K562 (cell line): ENCODE measurements at regions not wholly inside any gene's neighbourhood (a gene's known extent, or its start where the extent isn't known, plus 50 kb on each side); places are given as distances from the start of the nearest gene placed in this dataset.

Experiments
- ATAC-seq: fragments of 200-7000 bp; cut with Tn5 transposase; 3 replicates; pipeline ENCODE4 v1.9.1; 2020; ENCODE audit warnings: moderate library complexity
- BruUV-seq: library from RNA; stranded (reverse); fragments of 400-500 nt; replicated peaks from 2 replicates; lab custom pipeline; 2021; lab: Mats Ljungman, UMichigan
- CTCF ChIA-PET: fragments of 300-600 bp; formaldehyde crosslinking; extraction: SDS; loops from one replicate; lab custom pipeline; 2021; ENCODE audit warnings: low intra/inter-chr PET ratio; lab: Yijun Ruan, JAX
- POLR2A ChIA-PET: fragments of 300-600, 350-650 bp; sonication (Branson Sonifier 250); formaldehyde crosslinking; extraction: SDS; loops from one replicate; lab custom pipeline; 2021; ENCODE audit warnings: antibody characterized with exemption, inconsistent platforms; lab: Yijun Ruan, JAX
- DNase-seq, 4 experiments: peaks; one replicate each; pipeline versions ENCODE4 v3.0.0 to v3.0.0-alpha.2; 2011 to 2018; ENCODE audit warnings: low spot score in 3 of 4, mixed read lengths in 3 of 4; ENCODE audit errors: extremely low read depth in 1 of 4
- FAIRE-seq: peaks from 2 replicates; lab custom pipeline; 2011; peaks lifted over from hg19 to GRCh38; lab: Jason Lieb, UNC
- H2AFZ ChIP-seq: 2 replicates; pipeline ENCODE4 v1.6.0; 2011; ENCODE audit warnings: low read depth, low read length, control low read depth, inconsistent platforms
- H3K27ac ChIP-seq: fragments of 200-600 bp; 3 replicates; pipeline ENCODE4 v1.8.0; 2011; ENCODE audit warnings: low read depth, mild to moderate bottlenecking, control low read depth, inconsistent platforms, low read length, moderate library complexity, mixed read lengths; ENCODE audit errors: extremely low read depth
- H3K27me3 ChIP-seq, 2 experiments: fragments of 300-600 bp in 1 of 2; 2 replicates in 1 of 2; 3 replicates in 1 of 2; pipeline versions ENCODE4 v1.6.0 to v1.8.0; 2011; ENCODE audit warnings: inconsistent platforms in 2 of 2, low read length in 2 of 2, mild to moderate bottlenecking in 1 of 2, mixed read lengths in 1 of 2, moderate library complexity in 1 of 2; ENCODE audit not compliant: control insufficient read depth in 2 of 2, insufficient read depth in 2 of 2
- H3K36me3 ChIP-seq: fragments of 300-600 bp; 3 replicates; pipeline ENCODE4 v1.8.0; 2011; ENCODE audit warnings: mild to moderate bottlenecking, low read length, inconsistent platforms; ENCODE audit not compliant: control insufficient read depth, insufficient read depth
- H3K4me1 ChIP-seq, 2 experiments: fragments of 200-600 bp in 1 of 2; replicated peaks in 1 of 2; 2 replicates in 1 of 2; 3 replicates in 1 of 2; pipeline versions ENCODE4 v1.5.1 to v1.8.0; 2011; ENCODE audit warnings: inconsistent platforms in 2 of 2, low read length in 2 of 2, mild to moderate bottlenecking in 1 of 2, mixed read lengths in 1 of 2, moderate library complexity in 1 of 2; ENCODE audit not compliant: control insufficient read depth in 2 of 2, insufficient read depth in 2 of 2
- H3K4me2 ChIP-seq: 2 replicates; pipeline ENCODE4 v1.6.1; 2011; ENCODE audit warnings: low read length, control low read depth, inconsistent platforms, mixed read lengths; ENCODE audit not compliant: insufficient read depth
- H3K4me3 ChIP-seq: fragments of 200-600 bp; sonication (generic), shearing (Covaris generic); 2 replicates; pipeline ENCODE4 v1.5.1; 2016; ENCODE audit warnings: control low read depth, inconsistent platforms
- H3K79me2 ChIP-seq: fragments of 200-600 bp; 3 replicates; pipeline ENCODE4 v1.8.0; 2011; ENCODE audit warnings: low read length, inconsistent platforms; ENCODE audit not compliant: control insufficient read depth, insufficient read depth
- H3K9ac ChIP-seq, 2 experiments: 2 replicates each; pipeline versions ENCODE4 v1.6.0 to v1.6.1; 2011; ENCODE audit warnings: low read depth in 2 of 2, low read length in 2 of 2, control low read depth in 1 of 2, inconsistent platforms in 1 of 2, mild to moderate bottlenecking in 1 of 2, mixed read lengths in 1 of 2; ENCODE audit not compliant: insufficient read depth in 1 of 2
- H3K9me1 ChIP-seq: one replicate; pipeline ENCODE4 v1.6.0; 2011; ENCODE audit warnings: inconsistent platforms, mild to moderate bottlenecking, low read length, moderate library complexity; ENCODE audit not compliant: control insufficient read depth, insufficient read depth
- H3K9me3 ChIP-seq: replicated peaks from 2 replicates; pipeline ENCODE4 v1.5.1; 2011; ENCODE audit warnings: low read depth, low read length, inconsistent platforms; ENCODE audit not compliant: control insufficient read depth, insufficient read depth
- H4K20me1 ChIP-seq: replicated peaks from 2 replicates; pipeline ENCODE4 v1.6.1; 2011; ENCODE audit warnings: low read length, inconsistent platforms, mixed read lengths; ENCODE audit not compliant: control insufficient read depth, insufficient read depth
- DPF2 ChIP-seq: fragments of 450-650 bp; IDR thresholded peaks from 2 replicates; pipeline ENCODE4 v1.6.1; 2016
- GTF3C2 ChIP-seq: IDR thresholded peaks from 3 replicates; pipeline ENCODE4 v1.6.1; 2011; ENCODE audit warnings: borderline replicate concordance, mild to moderate bottlenecking, moderate library complexity; ENCODE audit not compliant: insufficient read length; ENCODE audit errors: extremely low read depth
- KDM2B ChIP-seq: fragments of 250-450 bp; sonication (Bioruptor Pico); IDR thresholded peaks from 2 replicates; pipeline ENCODE4 v1.8.0; 2021; ENCODE audit warnings: mild to moderate bottlenecking, moderate library complexity
- KDM5B ChIP-seq: fragments of 200-600 bp; sonication (generic); IDR thresholded peaks from 2 replicates; pipeline ENCODE4 v1.6.1; 2012; ENCODE audit warnings: low read depth, mild to moderate bottlenecking, moderate library complexity, low read length, control low read depth, inconsistent platforms; ENCODE audit not compliant: insufficient replicate concordance
- RBM22 ChIP-seq: fragments of 200-400 bp; formaldehyde crosslinking; IDR thresholded peaks from 2 replicates; pipeline ENCODE4 v1.6.1; 2018; ENCODE audit warnings: low read length, low read depth; ENCODE audit not compliant: poor library complexity, severe bottlenecking
- WHSC1 ChIP-seq: IDR thresholded peaks from one replicate; pipeline ENCODE4 v1.6.1; 2012; ENCODE audit warnings: low read length, control low read depth, inconsistent platforms
- ZBTB7A ChIP-seq: IDR thresholded peaks from 2 replicates; pipeline ENCODE4 v1.6.1; 2011; ENCODE audit warnings: low read depth, mild to moderate bottlenecking, low read length, moderate library complexity, borderline replicate concordance; ENCODE audit not compliant: control insufficient read depth
- ZFP1 ChIP-seq: fragments of 450-650 bp; formaldehyde crosslinking; IDR thresholded peaks from 2 replicates; pipeline ENCODE4 v1.4.0; 2020; ENCODE audit warnings: mild to moderate bottlenecking, mixed read lengths
- ZNF217 ChIP-seq: sonication (generic); formaldehyde crosslinking; IDR thresholded peaks from 2 replicates; pipeline ENCODE4 v1.8.0; 2022; ENCODE audit warnings: mild to moderate bottlenecking, missing genetic modification reagents
- ZNF384 ChIP-seq: IDR thresholded peaks from 2 replicates; pipeline ENCODE4 v1.6.1; 2012; ENCODE audit warnings: low read depth, low read length, improper control_type of control experiment
- ZNF507 ChIP-seq: conservative IDR thresholded peaks from 2 replicates; pipeline ENCODE4 v1.6.1; 2017; ENCODE audit warnings: missing genetic modification characterization, missing compliant biosample characterization
- ZNF639 ChIP-seq, 2 experiments: fragments of 200-800 bp in 1 of 2; sonication (Bioruptor generic) in 1 of 2; sonication (generic) in 1 of 2; formaldehyde crosslinking in 1 of 2; IDR thresholded peaks in 1 of 2; conservative IDR thresholded peaks in 1 of 2; 2 replicates each; pipeline versions ENCODE4 v1.5.0 to v1.6.1; 2016 to 2020; ENCODE audit warnings: missing compliant biosample characterization in 1 of 2, missing genetic modification characterization in 1 of 2, missing genetic modification reagents in 1 of 2
- WGBS: fragments of 100-300 bp; shearing (Covaris generic); methylation state at CpG from one replicate; pipeline ENCODE4 v1.1.6; 2016; ENCODE audit warnings: low coverage, mixed read lengths; ENCODE audit not compliant: insufficient coverage; ENCODE audit errors: missing lambda C conversion rate; 5-methylcytosine and 5-hydroxymethylcytosine counted together
- in situ Hi-C: fragments of 300-500 bp; cut with MboI; formaldehyde crosslinking; loops from 4 replicates; pipeline ENCODE4 v1.15.0; 2018; ENCODE audit warnings: inconsistent platforms, mixed read lengths
- intact Hi-C: fragments of 100-400 bp; cut with micrococcal nuclease; formaldehyde crosslinking; loops from 2 replicates; pipeline ENCODE4 v1.14.2; 2022

- BruUV-seq = no TSS peak
- H2AFZ ChIP-seq = no peak overlapping the region
- no peaks in the 10 kb centered on the region for H3K4me1 ChIP-seq
- DNase-seq (no peak), ATAC-seq (no peak), FAIRE-seq (no peak)
- CTCF ChIA-PET = no interaction called here
- intact Hi-C loops (no loop called here), in situ Hi-C loops (no loop called here)
- no peaks in the 10 kb centered on the region for H3K9me3 ChIP-seq
- H3K79me2 ChIP-seq = no peaks in the 10 kb centered on the region
- no peak overlapping the region for H3K4me2 ChIP-seq
- POLR2A ChIA-PET = no interaction called here
- H3K27me3 ChIP-seq = no peaks in the 10 kb centered on the region
- no peaks in the 10 kb centered on the region for H3K9me1 ChIP-seq
- H3K9ac ChIP-seq = no peak overlapping the region
- H3K36me3 ChIP-seq = no peaks in the 10 kb centered on the region
- no peaks in the 10 kb centered on the region for H4K20me1 ChIP-seq
- no peak for TF ChIP-seq ZFP1 (CRISPR knock-in tag)
- no peak for TF ChIP-seq DPF2
- TF ChIP-seq WHSC1 = no peak
- no peak for TF ChIP-seq ZBTB7A
- TF ChIP-seq ZNF507 (tag) = no peak
- TF ChIP-seq ZNF639 (CRISPR knock-in tag; conservative IDR thresholded peaks at IDR 0.05 in 1 of 2, IDR thresholded peaks at IDR 0.05 in 1 of 2) = no peak
- no peak for TF ChIP-seq KDM5B
- TF ChIP-seq ZNF217 (CRISPR knock-in tag) = no peak
- TF ChIP-seq KDM2B (CRISPR knock-in tag) = no peak
- TF ChIP-seq GTF3C2 = no peak
- no peak for TF ChIP-seq ZNF384
- no peak for TF ChIP-seq RBM22
- no peak overlapping the region for H3K4me3 ChIP-seq
- H3K27ac ChIP-seq = no peak overlapping the region
- WGBS = 0% methylated on average over 1 of the region's 1 CpG
Measured at GRCh38 chr13:103521532-103521931, 455.3 kb upstream of the SLC10A2 start.
